ENCODE measurements at regions not wholly inside any gene's neighbourhood (a gene's known extent, or its start where the extent isn't known, plus 50 kb on each side); places are given as distances from the start of the nearest gene placed in this dataset.

- no peak overlapping the region for H3K4me3 ChIP-seq (ENCODE audit: low read depth, low read length)
- DNase-seq (ENCODE audit: low read depth), result no peak
- TF ChIP-seq CTCF (conservative IDR thresholded peaks at IDR 0.05; ENCODE audit: low read depth, low read length), result no peak
These were observed 308.1 kb downstream of the HAPSTR1 start for GRCh38 chr16:9399573-9399972.

GRCh38 chr16:9401173-9401572, 309.7 kb downstream of the HAPSTR1 start:
- no peak for TF ChIP-seq CTCF (conservative IDR thresholded peaks at IDR 0.05; ENCODE audit: low read depth, low read length)
- no peak for DNase-seq (ENCODE audit: low read depth)
- H3K4me3 ChIP-seq (ENCODE audit: low read depth, low read length), result no peak overlapping the region

- H3K4me3 ChIP-seq (ENCODE audit: low read depth, low read length), result no peak overlapping the region
- no peak for TF ChIP-seq CTCF (conservative IDR thresholded peaks at IDR 0.05; ENCODE audit: low read depth, low read length)
- no peak for DNase-seq (ENCODE audit: low read depth)
These were observed 310.9 kb downstream of the HAPSTR1 start for GRCh38 chr16:9402293-9402860.

GRCh38 chr16:9404811-9405210, 313.4 kb downstream of the HAPSTR1 start:
- no peak overlapping the region for H3K4me3 ChIP-seq (ENCODE audit: low read depth, low read length)
- TF ChIP-seq CTCF (conservative IDR thresholded peaks at IDR 0.05; ENCODE audit: low read depth, low read length), result no peak
- no peak for DNase-seq (ENCODE audit: low read depth)

GRCh38 chr16:9406038-9406712, 314.7 kb downstream of the HAPSTR1 start:
- TF ChIP-seq CTCF (conservative IDR thresholded peaks at IDR 0.05; ENCODE audit: low read depth, low read length), result no peak
- H3K4me3 ChIP-seq (ENCODE audit: low read depth, low read length), result no peak overlapping the region
- DNase-seq (ENCODE audit: low read depth), result no peak

- H3K4me3 ChIP-seq (ENCODE audit: low read depth, low read length), result no peak overlapping the region
- DNase-seq (ENCODE audit: low read depth), result no peak
- TF ChIP-seq CTCF (conservative IDR thresholded peaks at IDR 0.05; ENCODE audit: low read depth, low read length), result no peak
These were observed 315.8 kb downstream of the HAPSTR1 start for GRCh38 chr16:9407206-9407758.
